KMS-11 (cell line): ENCODE measurements at regions not wholly inside any gene's neighbourhood (a gene's known extent, or its start where the extent isn't known, plus 50 kb on each side); places are given as distances from the start of the nearest gene placed in this dataset.

Source experiments
- H2AFZ ChIP-seq: fragments of 200-600 bp; sonication (generic); 2 replicates; pipeline ENCODE4 v1.6.1; 2016; ENCODE audit warnings: antibody characterized with exemption, mixed run types, low read depth
- H3K27ac ChIP-seq: fragments of 200-600 bp; sonication (generic); 2 replicates; pipeline ENCODE4 v1.6.1; 2016; ENCODE audit warnings: mild to moderate bottlenecking, mixed run types
- H3K27me3 ChIP-seq: fragments of 200-600 bp; sonication (generic); 2 replicates; pipeline ENCODE4 v1.6.1; 2017; ENCODE audit warnings: mild to moderate bottlenecking, low read depth, mixed run types, moderate library complexity; ENCODE audit not compliant: insufficient read depth
- H3K36me3 ChIP-seq: fragments of 200-600 bp; sonication (generic); 2 replicates; pipeline ENCODE4 v1.6.1; 2017; ENCODE audit warnings: mild to moderate bottlenecking, mixed run types; ENCODE audit not compliant: insufficient read depth
- H3K4me1 ChIP-seq: fragments of 200-600 bp; sonication (generic); 2 replicates; pipeline ENCODE4 v1.6.1; 2016; ENCODE audit warnings: mild to moderate bottlenecking, low read depth, mixed run types; ENCODE audit not compliant: poor library complexity, severe bottlenecking
- H3K4me2 ChIP-seq: fragments of 200-600 bp; sonication (generic); 2 replicates; pipeline ENCODE4 v1.7.0; 2016; ENCODE audit warnings: mild to moderate bottlenecking, mixed run types
- H3K4me3 ChIP-seq: fragments of 200-600 bp; sonication (generic); IDR thresholded peaks from 2 replicates; pipeline ENCODE4 v1.6.1; 2017; ENCODE audit warnings: low read depth, low read length, mixed read lengths; ENCODE audit not compliant: insufficient read depth
- H3K79me2 ChIP-seq: fragments of 200-600 bp; sonication (generic); 2 replicates; pipeline ENCODE4 v1.6.1; 2016; ENCODE audit warnings: low read depth, mixed run types; ENCODE audit not compliant: insufficient read depth
- H3K9ac ChIP-seq: fragments of 200-600 bp; sonication (generic); 2 replicates; pipeline ENCODE4 v1.6.1; 2016; ENCODE audit warnings: mild to moderate bottlenecking, mixed run types
- H4K20me1 ChIP-seq: fragments of 200-600 bp; sonication (generic); 2 replicates; pipeline ENCODE4 v1.6.1; 2016; ENCODE audit warnings: mild to moderate bottlenecking, mixed run types; ENCODE audit not compliant: insufficient read depth
- CTCF ChIP-seq: fragments of 200-600 bp; sonication (generic); conservative IDR thresholded peaks from 2 replicates; pipeline ENCODE4 v1.6.1; 2017; ENCODE audit warnings: low read depth, mild to moderate bottlenecking, antibody characterized with exemption, low read length, moderate library complexity, mixed read lengths

DNA sequence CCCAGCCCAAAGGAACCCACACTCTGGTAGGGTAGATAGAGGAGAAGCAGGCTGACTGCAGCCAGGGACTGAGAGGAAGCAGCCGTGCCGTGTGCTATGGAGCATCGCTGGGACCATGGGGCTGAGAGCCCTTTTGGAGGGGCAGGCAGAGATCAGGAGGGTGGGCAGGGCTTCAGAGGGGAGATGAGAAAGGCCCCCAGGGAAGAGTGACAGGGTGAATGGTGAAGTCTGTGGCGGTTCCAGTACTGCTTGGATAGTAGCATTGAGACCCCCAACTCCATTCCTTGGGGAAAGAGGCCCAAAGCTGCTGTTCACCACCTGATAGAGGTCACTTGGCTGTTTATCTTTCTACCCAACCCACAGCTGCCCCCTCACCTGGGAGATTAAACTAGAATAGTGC, 80.0 kb upstream of the MRPS22 start:
- no peaks in the 10 kb centered on the region for H3K27me3 ChIP-seq
- no peaks in the 10 kb centered on the region for H3K79me2 ChIP-seq
- H3K4me2 ChIP-seq: no peak overlapping the region
- no peak overlapping the region for H2AFZ ChIP-seq
- no peak overlapping the region for H3K4me3 ChIP-seq
- TF ChIP-seq CTCF: no peak
- H3K4me1 ChIP-seq: no peaks in the 10 kb centered on the region
- no peaks in the 10 kb centered on the region for H4K20me1 ChIP-seq
- H3K9ac ChIP-seq: no peak overlapping the region
- no peak overlapping the region for H3K27ac ChIP-seq
- H3K36me3 ChIP-seq: no peaks in the 10 kb centered on the region

DNA sequence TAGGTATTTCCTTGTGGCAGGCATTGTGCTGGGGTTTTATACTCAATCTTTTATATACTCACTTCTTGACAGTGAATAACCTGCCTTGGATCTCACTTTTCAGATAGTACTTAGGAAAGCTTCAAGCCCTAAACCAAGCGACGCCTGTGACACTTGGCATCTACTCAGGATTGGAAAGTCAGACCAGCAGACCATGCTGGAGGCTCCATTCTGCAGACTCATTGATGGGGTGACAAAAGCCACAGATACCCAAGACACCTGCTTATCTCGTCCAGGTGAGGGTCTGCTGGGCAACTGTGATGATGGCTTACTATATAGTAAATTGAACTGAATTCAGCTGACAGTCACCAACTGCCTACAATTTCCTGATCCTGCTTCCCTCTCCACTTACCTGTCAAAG, 79.4 kb upstream of the MRPS22 start:
- no peak overlapping the region for H3K9ac ChIP-seq
- H2AFZ ChIP-seq: no peak overlapping the region
- H3K27ac ChIP-seq: no peak overlapping the region
- H3K36me3 ChIP-seq: no peaks in the 10 kb centered on the region
- no peak overlapping the region for H3K4me2 ChIP-seq
- no peaks in the 10 kb centered on the region for H3K27me3 ChIP-seq
- H3K79me2 ChIP-seq: no peaks in the 10 kb centered on the region
- no peak for TF ChIP-seq CTCF
- H4K20me1 ChIP-seq: no peaks in the 10 kb centered on the region
- no peak overlapping the region for H3K4me3 ChIP-seq
- H3K4me1 ChIP-seq: no peaks in the 10 kb centered on the region

- H2AFZ ChIP-seq: no peak overlapping the region
- H3K4me1 ChIP-seq: no peaks in the 10 kb centered on the region
- H4K20me1 ChIP-seq: no peaks in the 10 kb centered on the region
- no peaks in the 10 kb centered on the region for H3K79me2 ChIP-seq
- no peak for TF ChIP-seq CTCF
- H3K4me3 ChIP-seq: no peak overlapping the region
- H3K4me2 ChIP-seq: no peak overlapping the region
- no peaks in the 10 kb centered on the region for H3K27me3 ChIP-seq
- no peaks in the 10 kb centered on the region for H3K36me3 ChIP-seq
- H3K27ac ChIP-seq: no peak overlapping the region
- no peak overlapping the region for H3K9ac ChIP-seq
Observed at GRCh38 chr3:139265131-139266016, 78.4 kb upstream of the MRPS22 start.

- Histone ChIP-seq H3K9ac (no peak overlapping the region), H3K27me3 (no peaks in the 10 kb centered on the region), H3K4me1 (no peaks in the 10 kb centered on the region), H3K4me3 (no peak overlapping the region), H3K79me2 (no peaks in the 10 kb centered on the region), H3K4me2 (no peak overlapping the region), H2AFZ (no peak overlapping the region), H3K27ac (no peak overlapping the region), H4K20me1 (no peaks in the 10 kb centered on the region), H3K36me3 (no peaks in the 10 kb centered on the region)
- no peak for TF ChIP-seq CTCF
Observed at GRCh38 chr3:139267300-139268246, 76.2 kb upstream of the MRPS22 start.
